C4-2B (cell line): ENCODE measurements at regions not wholly inside any gene's neighbourhood (a gene's known extent, or its start where the extent isn't known, plus 50 kb on each side); places are given as distances from the start of the nearest gene placed in this dataset.

ENCODE experiments used
- ZFX ChIP-seq: fragments of 450-650 bp; IDR thresholded peaks from 2 replicates; pipeline ENCODE4 v1.6.1; 2017
- TF ChIP-seq, protein P1 (sequence below): fragments of 450-650 bp; conservative IDR thresholded peaks from 2 replicates; pipeline ENCODE4 v1.5.1; 2017; ENCODE audit warnings: mild to moderate bottlenecking

- TF ChIP-seq, protein P1, sequence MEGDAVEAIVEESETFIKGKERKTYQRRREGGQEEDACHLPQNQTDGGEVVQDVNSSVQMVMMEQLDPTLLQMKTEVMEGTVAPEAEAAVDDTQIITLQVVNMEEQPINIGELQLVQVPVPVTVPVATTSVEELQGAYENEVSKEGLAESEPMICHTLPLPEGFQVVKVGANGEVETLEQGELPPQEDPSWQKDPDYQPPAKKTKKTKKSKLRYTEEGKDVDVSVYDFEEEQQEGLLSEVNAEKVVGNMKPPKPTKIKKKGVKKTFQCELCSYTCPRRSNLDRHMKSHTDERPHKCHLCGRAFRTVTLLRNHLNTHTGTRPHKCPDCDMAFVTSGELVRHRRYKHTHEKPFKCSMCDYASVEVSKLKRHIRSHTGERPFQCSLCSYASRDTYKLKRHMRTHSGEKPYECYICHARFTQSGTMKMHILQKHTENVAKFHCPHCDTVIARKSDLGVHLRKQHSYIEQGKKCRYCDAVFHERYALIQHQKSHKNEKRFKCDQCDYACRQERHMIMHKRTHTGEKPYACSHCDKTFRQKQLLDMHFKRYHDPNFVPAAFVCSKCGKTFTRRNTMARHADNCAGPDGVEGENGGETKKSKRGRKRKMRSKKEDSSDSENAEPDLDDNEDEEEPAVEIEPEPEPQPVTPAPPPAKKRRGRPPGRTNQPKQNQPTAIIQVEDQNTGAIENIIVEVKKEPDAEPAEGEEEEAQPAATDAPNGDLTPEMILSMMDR, result no peak
- no peak for TF ChIP-seq ZFX
These were observed 335.0 kb upstream of the CTNNB1 start for GRCh38 chr3:40864146-40864782.
